ENCODE measurements at regions not wholly inside any gene's neighbourhood (a gene's known extent, or its start where the extent isn't known, plus 50 kb on each side); places are given as distances from the start of the nearest gene placed in this dataset.

- TF ChIP-seq, protein P1, sequence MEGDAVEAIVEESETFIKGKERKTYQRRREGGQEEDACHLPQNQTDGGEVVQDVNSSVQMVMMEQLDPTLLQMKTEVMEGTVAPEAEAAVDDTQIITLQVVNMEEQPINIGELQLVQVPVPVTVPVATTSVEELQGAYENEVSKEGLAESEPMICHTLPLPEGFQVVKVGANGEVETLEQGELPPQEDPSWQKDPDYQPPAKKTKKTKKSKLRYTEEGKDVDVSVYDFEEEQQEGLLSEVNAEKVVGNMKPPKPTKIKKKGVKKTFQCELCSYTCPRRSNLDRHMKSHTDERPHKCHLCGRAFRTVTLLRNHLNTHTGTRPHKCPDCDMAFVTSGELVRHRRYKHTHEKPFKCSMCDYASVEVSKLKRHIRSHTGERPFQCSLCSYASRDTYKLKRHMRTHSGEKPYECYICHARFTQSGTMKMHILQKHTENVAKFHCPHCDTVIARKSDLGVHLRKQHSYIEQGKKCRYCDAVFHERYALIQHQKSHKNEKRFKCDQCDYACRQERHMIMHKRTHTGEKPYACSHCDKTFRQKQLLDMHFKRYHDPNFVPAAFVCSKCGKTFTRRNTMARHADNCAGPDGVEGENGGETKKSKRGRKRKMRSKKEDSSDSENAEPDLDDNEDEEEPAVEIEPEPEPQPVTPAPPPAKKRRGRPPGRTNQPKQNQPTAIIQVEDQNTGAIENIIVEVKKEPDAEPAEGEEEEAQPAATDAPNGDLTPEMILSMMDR (IDR thresholded peaks at IDR 0.05): no peak
- TF ChIP-seq POLR2A (IDR thresholded peaks at IDR 0.05): no peak
- no peak for TF ChIP-seq EP300 (IDR thresholded peaks at IDR 0.05)
These were observed 1860.3 kb downstream of the TP53TG3F start for GRCh38 chr16:35319536-35320192.
